HepG2 (cell line): ENCODE measurements at regions not wholly inside any gene's neighbourhood (a gene's known extent, or its start where the extent isn't known, plus 50 kb on each side); places are given as distances from the start of the nearest gene placed in this dataset.

Source experiments
- ATF7 ChIP-seq, 2 experiments: fragments of 450-650 bp in 1 of 2; sonication (generic) in 1 of 2; formaldehyde crosslinking in 1 of 2; IDR thresholded peaks; 2 replicates each; pipeline versions ENCODE4 v1.4.0 to v1.6.1; 2016 to 2020; ENCODE audit warnings: antibody characterized with exemption in 1 of 2, mild to moderate bottlenecking in 1 of 2, missing genetic modification reagents in 1 of 2
- HOXA5 ChIP-seq: sonication (generic); formaldehyde crosslinking; IDR thresholded peaks from 2 replicates; pipeline ENCODE4 v1.4.0; 2020; ENCODE audit warnings: missing genetic modification reagents
- PHF8 ChIP-seq: sonication (generic); formaldehyde crosslinking; IDR thresholded peaks from 2 replicates; pipeline ENCODE4 v1.5.0; 2020; ENCODE audit warnings: missing genetic modification reagents
- PLRG1 ChIP-seq: fragments of 450-650 bp; conservative IDR thresholded peaks from 2 replicates; pipeline ENCODE4 v1.6.1; 2016
- STAG1 ChIP-seq: sonication (generic); formaldehyde crosslinking; IDR thresholded peaks from 2 replicates; pipeline ENCODE4 v1.4.0; 2020; ENCODE audit warnings: missing genetic modification reagents
- TARDBP ChIP-seq: sonication (generic); formaldehyde crosslinking; IDR thresholded peaks from 2 replicates; pipeline ENCODE4 v1.8.0; 2022; ENCODE audit warnings: mild to moderate bottlenecking, missing genetic modification reagents
- TIGD3 ChIP-seq: sonication (generic); formaldehyde crosslinking; IDR thresholded peaks from 2 replicates; pipeline ENCODE4 v1.5.1; 2020; ENCODE audit warnings: mild to moderate bottlenecking, missing genetic modification reagents, borderline replicate concordance
- TRIM24 ChIP-seq: sonication (generic); formaldehyde crosslinking; IDR thresholded peaks from 2 replicates; pipeline ENCODE4 v1.8.0; 2022; ENCODE audit warnings: mild to moderate bottlenecking, missing genetic modification reagents
- ZFP37 ChIP-seq: sonication (generic); formaldehyde crosslinking; IDR thresholded peaks from 2 replicates; pipeline ENCODE4 v1.4.0; 2020; ENCODE audit warnings: missing genetic modification reagents, borderline replicate concordance
- ZNF430 ChIP-seq: sonication (generic); formaldehyde crosslinking; IDR thresholded peaks from 2 replicates; pipeline ENCODE4 v1.9.0; 2021; ENCODE audit warnings: mild to moderate bottlenecking, missing genetic modification reagents
- ZNF563 ChIP-seq: sonication (generic); formaldehyde crosslinking; IDR thresholded peaks from 2 replicates; pipeline ENCODE4 v1.8.0; 2022; ENCODE audit warnings: mild to moderate bottlenecking, moderate library complexity, missing genetic modification reagents
- ZNF609 ChIP-seq: sonication (generic); formaldehyde crosslinking; IDR thresholded peaks from 2 replicates; pipeline ENCODE4 v1.4.0; 2020; ENCODE audit warnings: mild to moderate bottlenecking, missing genetic modification reagents, borderline replicate concordance
- ZNF724P ChIP-seq: sonication (generic); formaldehyde crosslinking; IDR thresholded peaks from 2 replicates; pipeline ENCODE4 v1.8.0; 2022; ENCODE audit warnings: missing genetic modification reagents, borderline replicate concordance
- TF ChIP-seq, protein P1 (sequence below): sonication (generic); formaldehyde crosslinking; conservative IDR thresholded peaks from 2 replicates; pipeline ENCODE4 v1.8.0; 2022; ENCODE audit warnings: missing genetic modification reagents
- TF ChIP-seq, protein P2 (sequence below): sonication (generic); formaldehyde crosslinking; IDR thresholded peaks from 2 replicates; pipeline ENCODE4 v1.8.0; 2022; ENCODE audit warnings: mild to moderate bottlenecking, missing genetic modification reagents; ENCODE audit not compliant: insufficient replicate concordance
- TF ChIP-seq, protein P3 (sequence below), 2 experiments: sonication (generic) in 1 of 2; formaldehyde crosslinking in 1 of 2; IDR thresholded peaks; 2 replicates each; pipeline versions ENCODE4 v1.4.0 to v1.6.1; 2016 to 2020; ENCODE audit warnings: borderline replicate concordance in 1 of 2, low read depth in 1 of 2, mild to moderate bottlenecking in 1 of 2, missing genetic modification reagents in 1 of 2

DNA sequence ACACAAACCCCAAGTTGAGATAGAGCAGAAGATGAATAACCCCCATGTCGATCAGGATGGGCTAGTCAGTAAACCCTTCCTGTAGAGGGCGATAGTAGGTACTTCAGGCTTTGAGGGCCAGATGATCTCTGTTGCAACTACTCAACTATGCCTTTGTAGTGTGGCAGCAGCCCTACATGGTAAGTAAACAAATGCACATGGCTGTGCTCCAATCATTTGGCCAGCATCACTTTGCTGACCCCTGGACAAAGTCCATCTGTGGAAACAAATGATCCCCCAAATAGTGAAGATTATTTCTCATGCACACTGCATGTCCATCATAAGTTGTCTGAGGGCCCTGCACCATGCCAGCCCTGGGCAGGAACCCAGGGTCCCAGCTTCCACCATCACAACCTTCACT lies 402.2 kb upstream of the PROK2 start (continued):
- TF ChIP-seq ZNF609 (CRISPR knock-in tag) (no peak), HOXA5 (CRISPR knock-in tag) (no peak), ZFP37 (CRISPR knock-in tag) (no peak), TRIM24 (CRISPR knock-in tag) (no peak), TARDBP (CRISPR knock-in tag) (no peak), ZNF724P (CRISPR knock-in tag) (no peak), PLRG1 (no peak), PHF8 (CRISPR knock-in tag) (no peak), TIGD3 (CRISPR knock-in tag) (no peak), ZNF430 (CRISPR knock-in tag) (no peak), ATF7 (IDR thresholded peaks at IDR 0.05) (no peak), ATF7 (CRISPR knock-in tag; IDR thresholded peaks at IDR 0.05) (no peak), ZNF563 (no peak), STAG1 (CRISPR knock-in tag) (peak; percentile 43)
- TF ChIP-seq, protein P1, sequence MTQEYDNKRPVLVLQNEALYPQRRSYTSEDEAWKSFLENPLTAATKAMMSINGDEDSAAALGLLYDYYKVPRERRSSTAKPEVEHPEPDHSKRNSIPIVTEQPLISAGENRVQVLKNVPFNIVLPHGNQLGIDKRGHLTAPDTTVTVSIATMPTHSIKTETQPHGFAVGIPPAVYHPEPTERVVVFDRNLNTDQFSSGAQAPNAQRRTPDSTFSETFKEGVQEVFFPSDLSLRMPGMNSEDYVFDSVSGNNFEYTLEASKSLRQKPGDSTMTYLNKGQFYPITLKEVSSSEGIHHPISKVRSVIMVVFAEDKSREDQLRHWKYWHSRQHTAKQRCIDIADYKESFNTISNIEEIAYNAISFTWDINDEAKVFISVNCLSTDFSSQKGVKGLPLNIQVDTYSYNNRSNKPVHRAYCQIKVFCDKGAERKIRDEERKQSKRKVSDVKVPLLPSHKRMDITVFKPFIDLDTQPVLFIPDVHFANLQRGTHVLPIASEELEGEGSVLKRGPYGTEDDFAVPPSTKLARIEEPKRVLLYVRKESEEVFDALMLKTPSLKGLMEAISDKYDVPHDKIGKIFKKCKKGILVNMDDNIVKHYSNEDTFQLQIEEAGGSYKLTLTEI (CRISPR knock-in tag) = no peak
- TF ChIP-seq, protein P2, sequence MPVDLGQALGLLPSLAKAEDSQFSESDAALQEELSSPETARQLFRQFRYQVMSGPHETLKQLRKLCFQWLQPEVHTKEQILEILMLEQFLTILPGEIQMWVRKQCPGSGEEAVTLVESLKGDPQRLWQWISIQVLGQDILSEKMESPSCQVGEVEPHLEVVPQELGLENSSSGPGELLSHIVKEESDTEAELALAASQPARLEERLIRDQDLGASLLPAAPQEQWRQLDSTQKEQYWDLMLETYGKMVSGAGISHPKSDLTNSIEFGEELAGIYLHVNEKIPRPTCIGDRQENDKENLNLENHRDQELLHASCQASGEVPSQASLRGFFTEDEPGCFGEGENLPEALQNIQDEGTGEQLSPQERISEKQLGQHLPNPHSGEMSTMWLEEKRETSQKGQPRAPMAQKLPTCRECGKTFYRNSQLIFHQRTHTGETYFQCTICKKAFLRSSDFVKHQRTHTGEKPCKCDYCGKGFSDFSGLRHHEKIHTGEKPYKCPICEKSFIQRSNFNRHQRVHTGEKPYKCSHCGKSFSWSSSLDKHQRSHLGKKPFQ (CRISPR knock-in tag) = no peak
- TF ChIP-seq, protein P3, sequence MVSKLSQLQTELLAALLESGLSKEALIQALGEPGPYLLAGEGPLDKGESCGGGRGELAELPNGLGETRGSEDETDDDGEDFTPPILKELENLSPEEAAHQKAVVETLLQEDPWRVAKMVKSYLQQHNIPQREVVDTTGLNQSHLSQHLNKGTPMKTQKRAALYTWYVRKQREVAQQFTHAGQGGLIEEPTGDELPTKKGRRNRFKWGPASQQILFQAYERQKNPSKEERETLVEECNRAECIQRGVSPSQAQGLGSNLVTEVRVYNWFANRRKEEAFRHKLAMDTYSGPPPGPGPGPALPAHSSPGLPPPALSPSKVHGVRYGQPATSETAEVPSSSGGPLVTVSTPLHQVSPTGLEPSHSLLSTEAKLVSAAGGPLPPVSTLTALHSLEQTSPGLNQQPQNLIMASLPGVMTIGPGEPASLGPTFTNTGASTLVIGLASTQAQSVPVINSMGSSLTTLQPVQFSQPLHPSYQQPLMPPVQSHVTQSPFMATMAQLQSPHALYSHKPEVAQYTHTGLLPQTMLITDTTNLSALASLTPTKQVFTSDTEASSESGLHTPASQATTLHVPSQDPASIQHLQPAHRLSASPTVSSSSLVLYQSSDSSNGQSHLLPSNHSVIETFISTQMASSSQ (IDR thresholded peaks at IDR 0.05; ENCODE audit: low read depth) = no peak
- TF ChIP-seq, protein P3 (CRISPR knock-in tag; IDR thresholded peaks at IDR 0.05; ENCODE audit: borderline replicate concordance) = no peak
